ENCODE measurements at regions not wholly inside any gene's neighbourhood (a gene's known extent, or its start where the extent isn't known, plus 50 kb on each side); places are given as distances from the start of the nearest gene placed in this dataset.

DNA sequence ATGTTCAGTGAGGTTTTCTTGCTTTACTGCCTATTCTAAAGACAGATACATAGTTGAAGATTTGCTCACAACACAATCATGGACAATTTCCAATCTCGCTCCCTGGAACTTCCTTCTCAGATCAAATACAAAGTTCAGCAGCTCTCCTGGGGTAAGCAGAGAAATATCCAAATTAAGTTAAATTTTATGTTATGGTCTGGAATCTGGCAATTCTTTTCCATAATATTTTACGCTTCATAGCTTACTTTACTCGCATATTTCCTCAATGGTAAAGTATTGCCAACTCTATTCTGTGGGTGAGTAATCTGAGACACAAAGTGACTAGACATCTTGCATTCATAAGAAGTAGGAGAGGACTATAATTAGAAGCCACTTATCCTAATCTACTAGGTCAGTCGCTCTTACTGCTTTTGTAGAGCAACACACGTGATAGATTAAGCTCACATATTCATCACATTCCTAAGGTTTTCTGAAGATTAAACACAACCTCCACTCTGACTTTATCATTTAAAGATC is 529.4 kb downstream of the CCDC85A start:
- no peak for DNase-seq

DNA sequence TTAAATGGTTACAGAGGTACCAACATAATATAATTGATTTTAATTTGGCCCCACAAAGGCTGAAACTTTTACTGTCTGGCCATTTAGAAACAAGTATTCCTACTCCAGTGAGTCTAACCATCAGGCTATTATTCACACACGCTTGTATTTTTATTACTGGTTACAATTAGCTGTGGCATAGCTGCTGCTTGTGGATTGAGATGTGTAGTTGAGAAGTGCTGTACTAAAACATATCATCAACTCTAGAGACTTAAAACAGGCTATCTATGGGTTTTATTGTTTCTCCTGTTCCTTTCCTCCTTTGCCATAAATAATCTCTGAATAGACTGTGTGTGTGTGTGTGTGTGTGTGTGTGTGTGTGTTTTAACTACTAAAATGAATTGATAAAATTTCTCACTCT is 530.2 kb downstream of the CCDC85A start:
- no peak for DNase-seq

- no peak for DNase-seq
Measured at GRCh38 chr2:56714400-56714799, 530.6 kb downstream of the CCDC85A start.

DNA sequence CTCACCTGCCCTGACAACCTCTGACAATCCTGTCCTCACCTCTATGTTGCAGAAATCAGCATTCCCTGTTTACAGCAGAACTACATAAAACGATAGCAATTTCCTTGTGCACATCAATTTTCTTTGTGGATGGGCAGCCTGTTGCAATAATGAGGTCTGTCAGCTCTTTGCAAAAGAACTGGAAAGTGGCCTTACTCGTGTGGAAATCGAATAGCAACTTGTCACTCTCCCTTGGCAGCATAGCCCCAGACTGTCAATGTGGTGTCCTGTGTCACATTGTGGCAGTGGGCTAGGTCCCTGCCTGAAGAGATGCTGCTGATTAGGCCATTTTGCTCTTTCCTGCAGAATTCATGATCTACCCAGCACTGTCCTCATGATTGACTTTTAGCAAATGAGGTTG is 531.9 kb downstream of the CCDC85A start:
- DNase-seq, result no peak

DNA sequence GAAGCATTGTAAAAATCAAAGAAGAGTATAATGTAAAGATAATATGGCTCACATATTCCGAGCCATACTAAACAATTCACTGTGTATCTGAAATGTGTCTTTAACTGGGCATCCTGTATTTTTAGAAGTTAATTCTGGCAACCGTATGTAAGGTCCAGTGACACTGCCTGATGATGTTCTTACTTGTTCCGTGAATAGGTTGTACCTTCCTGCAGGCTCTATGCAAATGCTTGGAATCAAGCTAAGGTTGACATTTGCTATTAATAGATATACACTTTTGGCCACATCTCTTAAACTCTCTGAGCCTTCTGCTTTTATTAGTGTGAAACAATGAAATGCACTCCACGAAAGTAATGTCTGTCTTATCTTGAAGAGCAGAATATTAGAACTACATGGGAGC is 534.6 kb downstream of the CCDC85A start:
- no peak for DNase-seq

DNA sequence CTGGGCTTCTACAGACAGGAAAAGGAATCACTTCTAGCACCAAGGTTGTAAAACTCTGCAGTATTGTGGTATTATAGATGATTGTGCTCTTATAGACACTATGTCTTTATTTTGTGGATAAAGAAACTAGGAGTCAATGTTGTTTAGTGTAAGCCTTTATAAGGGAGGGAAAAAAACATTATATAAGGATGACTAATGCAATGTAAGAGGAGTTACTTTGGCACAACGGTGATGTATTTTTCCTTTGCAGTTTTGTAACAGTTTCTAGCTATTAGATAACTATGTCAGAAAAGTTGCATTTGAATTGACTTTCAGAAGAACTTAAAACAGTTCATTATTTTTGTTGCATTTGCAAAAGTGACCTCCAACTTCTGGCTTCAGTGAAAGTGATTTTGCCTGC is 545.4 kb downstream of the CCDC85A start:
- no peak for DNase-seq

GRCh38 chr2:56732946-56733345 is 549.2 kb downstream of the CCDC85A start:
- DNase-seq, result no peak

DNA sequence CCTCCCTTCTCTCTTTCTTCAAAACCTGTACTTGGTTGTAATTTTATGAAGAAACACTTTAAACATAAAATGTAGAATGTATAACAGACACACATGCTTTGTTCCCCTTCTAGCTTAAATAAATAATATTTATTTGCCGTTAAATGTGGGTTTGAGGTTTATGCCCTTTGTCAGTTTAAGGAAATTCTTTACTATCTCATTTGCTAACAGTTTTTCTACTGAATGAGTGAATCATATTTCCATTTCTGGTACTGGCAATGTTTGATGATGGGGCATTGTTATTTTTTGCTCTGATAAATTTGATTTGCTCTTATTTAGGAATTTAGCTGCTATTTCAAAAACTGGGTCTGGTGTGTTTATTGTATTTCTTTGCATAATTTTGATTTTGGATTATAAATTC is 555.6 kb downstream of the CCDC85A start:
- no peak for DNase-seq

DNA sequence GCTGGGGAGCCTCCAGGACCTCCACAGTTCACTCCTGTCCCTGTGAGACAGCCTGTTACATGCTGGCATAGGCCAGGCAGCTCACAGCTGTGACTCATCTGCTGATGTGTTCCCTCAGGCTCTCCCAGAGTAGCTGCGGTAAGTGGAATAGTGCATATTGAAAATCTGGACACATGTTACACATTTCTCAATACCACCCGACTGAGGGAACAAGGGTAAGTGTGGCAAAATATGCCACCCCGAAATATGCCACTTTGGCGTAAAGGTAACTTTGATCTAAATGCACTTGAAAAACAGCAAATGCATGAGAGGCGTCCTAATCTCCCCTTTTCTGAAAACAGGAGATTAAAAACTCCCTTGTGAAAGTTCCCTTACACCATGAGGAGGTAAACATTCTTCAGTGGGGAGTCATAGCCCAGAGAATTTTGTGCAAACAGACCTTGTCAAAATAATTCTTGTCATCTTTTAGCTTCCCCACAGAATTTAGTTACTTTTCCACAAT is 557.9 kb downstream of the CCDC85A start:
- DNase-seq, result no peak

DNA sequence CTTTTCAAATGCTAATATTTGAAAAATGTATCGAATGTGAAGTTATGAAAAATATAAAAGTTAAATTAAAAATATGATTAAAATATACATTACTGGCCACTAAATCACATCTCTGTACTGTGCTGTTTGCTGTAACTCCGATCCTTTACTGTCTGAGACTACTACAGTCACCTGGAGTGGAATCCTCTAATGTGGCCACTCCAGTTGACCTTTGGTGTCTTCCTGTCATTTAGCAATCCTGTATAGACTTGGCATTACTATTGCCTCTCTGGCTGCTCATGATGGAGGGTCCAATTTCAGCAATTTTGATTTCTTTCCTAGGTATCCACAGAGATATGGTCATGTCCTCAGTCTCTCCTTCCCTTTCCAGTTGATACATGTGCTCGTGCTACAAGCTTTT is 560.0 kb downstream of the CCDC85A start:
- DNase-seq, result no peak

DNA sequence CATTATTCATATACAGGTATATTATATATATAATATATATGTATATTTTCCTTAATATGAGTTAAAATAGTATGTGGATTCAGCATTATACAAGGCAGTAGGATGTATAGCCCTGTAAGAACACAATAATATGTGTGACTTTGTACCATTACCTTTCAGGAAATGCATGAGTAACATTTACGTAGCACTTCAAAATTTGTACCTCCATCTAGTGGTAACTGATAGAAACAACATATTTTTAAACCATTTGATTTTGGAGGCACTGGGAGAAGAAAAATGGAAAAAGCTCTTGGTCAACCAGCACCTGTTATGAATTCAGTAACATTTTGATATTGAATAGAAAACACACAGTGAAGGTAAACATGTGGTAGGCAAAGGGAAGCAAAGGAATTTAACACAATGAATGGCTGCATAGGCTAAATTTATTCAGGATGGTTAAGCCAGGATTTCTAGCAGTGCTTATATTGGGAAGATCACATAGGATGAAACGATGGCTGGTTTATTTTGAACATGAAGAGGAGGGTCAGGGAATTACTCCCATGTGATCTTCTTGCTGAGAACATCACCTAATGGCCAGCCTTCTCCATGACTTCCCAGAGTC is 565.5 kb downstream of the CCDC85A start:
- no peak for DNase-seq

- no peak for DNase-seq
Measured at GRCh38 chr2:56753182-56753581, 569.4 kb downstream of the CCDC85A start.

GRCh38 chr2:56754066-56754615 is 570.4 kb downstream of the CCDC85A start:
- no peak for DNase-seq

DNA sequence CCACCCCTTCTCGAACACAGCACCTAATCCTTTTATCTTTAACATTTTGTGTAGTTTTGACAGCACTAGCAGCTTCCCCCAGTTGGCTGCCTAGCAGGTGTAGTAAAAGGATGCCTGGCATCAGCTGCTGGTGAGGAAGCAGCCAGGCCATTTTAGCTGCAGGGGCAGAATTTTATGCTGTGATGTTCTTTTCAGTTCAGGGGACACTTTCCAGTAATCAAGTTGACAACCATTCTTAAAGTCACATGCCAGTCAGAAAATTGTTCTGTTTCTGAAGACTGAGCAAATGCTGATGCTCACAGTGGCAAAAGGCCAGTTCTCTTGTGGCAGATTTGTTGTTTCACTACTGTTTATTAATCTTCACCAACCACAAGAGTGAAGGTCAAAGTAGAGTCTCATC is 570.8 kb downstream of the CCDC85A start:
- DNase-seq, result no peak

DNA sequence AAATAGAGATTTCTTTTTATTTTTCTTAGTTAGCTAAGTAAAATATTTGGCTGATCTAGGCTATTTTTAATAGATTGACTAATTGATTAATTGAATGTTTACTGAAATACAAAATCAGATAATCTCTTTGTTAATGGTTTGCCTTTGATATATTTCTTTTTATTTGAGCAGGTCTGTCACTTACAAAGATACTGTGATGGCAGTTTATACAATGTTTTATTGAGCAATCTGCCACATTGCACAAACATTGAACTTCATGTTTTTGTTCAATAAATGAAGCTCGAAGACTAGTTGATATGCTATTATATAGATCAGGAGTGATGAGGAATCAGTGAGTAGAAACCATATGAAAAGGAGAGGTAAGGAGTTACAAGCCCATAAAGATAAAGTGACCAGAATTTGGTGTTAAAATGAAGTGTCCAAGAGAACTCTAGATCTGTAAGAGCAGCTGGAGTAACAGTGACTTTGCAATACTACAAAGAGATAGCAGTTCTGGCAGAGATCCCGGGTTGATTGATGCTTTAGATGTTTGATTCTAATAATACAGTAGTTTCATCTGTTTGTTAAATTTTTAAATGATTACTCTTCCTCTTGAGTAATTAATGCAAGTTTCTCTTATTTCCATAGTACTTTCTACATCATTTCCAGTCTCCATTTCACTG is 574.2 kb downstream of the CCDC85A start:
- no peak for DNase-seq

- DNase-seq, result no peak
Measured at GRCh38 chr2:56763683-56764082, 579.9 kb downstream of the CCDC85A start.

DNA sequence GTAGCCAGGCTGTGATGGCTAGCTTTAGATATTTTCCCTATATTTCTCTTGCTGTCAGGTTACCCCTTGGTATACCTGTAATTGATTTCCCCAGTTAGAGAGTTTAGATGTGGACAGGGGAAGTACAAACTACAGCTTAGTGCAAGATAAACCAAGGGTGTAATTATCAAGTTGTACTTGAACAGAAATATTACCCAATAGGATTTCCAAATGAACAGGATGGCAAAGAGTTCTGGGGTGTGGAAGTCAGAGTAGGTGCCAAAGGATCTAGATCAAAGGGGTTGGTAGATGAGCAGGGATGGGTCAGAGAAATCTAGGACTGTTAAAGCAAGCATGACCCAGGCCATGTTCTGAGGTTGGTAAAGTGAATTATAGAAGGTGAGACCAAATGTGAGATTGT is 585.2 kb downstream of the CCDC85A start:
- no peak for DNase-seq

GRCh38 chr2:56770490-56770889 is 586.7 kb downstream of the CCDC85A start:
- no peak for DNase-seq

DNA sequence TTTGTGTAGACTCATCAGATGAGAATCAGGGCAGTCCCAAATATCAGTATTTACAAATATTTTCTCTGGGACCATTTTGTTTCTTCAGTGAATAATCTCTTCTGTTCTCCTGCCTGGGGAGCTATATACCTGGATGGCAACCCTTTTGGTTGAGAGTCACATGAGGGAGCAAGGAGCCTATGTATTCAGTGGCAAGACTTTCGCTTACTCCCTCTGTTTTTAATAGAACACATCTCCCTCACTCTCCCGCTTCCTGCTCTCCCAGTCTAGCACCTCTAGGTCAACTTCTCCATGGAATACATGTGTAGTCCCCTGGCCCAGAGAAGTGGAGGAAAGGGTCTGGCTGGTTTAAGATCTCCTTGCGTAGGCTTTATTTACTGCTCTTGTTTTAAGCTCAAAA is 600.3 kb downstream of the CCDC85A start:
- no peak for DNase-seq

GRCh38 chr2:56801214-56801613 is 617.4 kb downstream of the CCDC85A start:
- DNase-seq, result no peak

DNA sequence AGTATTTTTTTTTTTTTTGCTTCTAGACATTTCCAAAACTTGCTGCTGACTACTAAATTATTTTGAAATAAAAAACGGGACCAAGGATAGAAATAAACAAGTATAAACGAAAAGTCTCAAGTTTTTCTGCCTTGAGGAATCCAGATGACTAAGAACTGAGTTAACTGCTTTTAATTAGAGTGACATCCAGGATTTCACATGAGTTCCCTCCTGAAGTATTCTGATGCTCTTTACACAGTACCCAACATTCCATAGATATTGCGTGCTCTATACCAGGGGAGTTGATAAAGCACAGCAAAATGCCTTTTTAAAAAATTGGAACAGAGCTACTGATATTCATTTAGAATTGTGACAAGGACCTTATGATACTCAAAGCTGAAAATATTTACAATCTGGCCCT is 618.0 kb downstream of the CCDC85A start:
- no peak for DNase-seq

DNA sequence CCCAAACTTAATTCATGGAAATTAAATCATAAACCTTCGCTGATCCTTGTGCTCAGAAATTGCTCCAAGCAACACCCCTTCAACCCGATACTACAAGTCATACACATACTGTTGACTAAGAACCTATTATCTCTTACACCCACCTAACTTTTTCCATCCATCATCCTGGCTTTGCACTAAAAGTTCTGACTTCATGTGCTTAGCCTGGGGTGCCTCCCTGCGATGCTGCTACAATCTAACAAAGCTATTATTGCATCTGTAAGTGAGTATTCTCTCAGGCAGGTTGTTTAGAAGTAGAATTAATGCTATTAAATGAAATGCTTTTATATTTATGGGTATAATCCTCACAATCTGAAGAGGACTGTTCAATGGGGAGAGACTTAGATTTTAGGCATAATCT is 619.8 kb downstream of the CCDC85A start:
- DNase-seq, result no peak

- no peak for DNase-seq
Measured at GRCh38 chr2:56806924-56807323, 623.1 kb downstream of the CCDC85A start.

GRCh38 chr2:56807861-56808260 is 624.1 kb downstream of the CCDC85A start:
- DNase-seq, result no peak
